Neural cell (in vitro differentiated cells): ENCODE measurements at regions not wholly inside any gene's neighbourhood (a gene's known extent, or its start where the extent isn't known, plus 50 kb on each side); places are given as distances from the start of the nearest gene placed in this dataset.

ENCODE experiments used
- CTCF ChIP-seq: fragments of 450-650 bp; IDR thresholded peaks from 2 replicates; pipeline ENCODE4 v1.5.1; 2014; ENCODE audit warnings: antibody characterized with exemption, mild to moderate bottlenecking, moderate library complexity; ENCODE audit not compliant: poor library complexity, severe bottlenecking
- EP300 ChIP-seq: fragments of 450-650 bp; conservative IDR thresholded peaks from 2 replicates; pipeline ENCODE4 v1.6.1; 2014; ENCODE audit warnings: antibody characterized with exemption, mild to moderate bottlenecking, moderate library complexity; ENCODE audit not compliant: poor library complexity, severe bottlenecking
- EZH2 ChIP-seq: fragments of 200-600, 300-800 bp; shearing (Covaris generic), sonication (generic); IDR thresholded peaks from 2 replicates; pipeline ENCODE4 v1.6.1; 2014; ENCODE audit warnings: antibody characterized with exemption, low read length, borderline replicate concordance, mild to moderate bottlenecking; ENCODE audit not compliant: insufficient read depth, poor library complexity, severe bottlenecking
- MXI1 ChIP-seq: fragments of 450-650 bp; conservative IDR thresholded peaks from 2 replicates; pipeline ENCODE4 v1.6.1; 2014; ENCODE audit warnings: antibody characterized with exemption, mild to moderate bottlenecking; ENCODE audit not compliant: poor library complexity, severe bottlenecking
- POLR2AphosphoS5 ChIP-seq: IDR thresholded peaks from 2 replicates; pipeline ENCODE4 v1.6.1; 2012
- RAD21 ChIP-seq: fragments of 450-650 bp; conservative IDR thresholded peaks from 2 replicates; pipeline ENCODE4 v1.6.1; 2014; ENCODE audit warnings: antibody characterized with exemption, mild to moderate bottlenecking, moderate library complexity
- REST ChIP-seq: IDR thresholded peaks from 2 replicates; pipeline ENCODE4 v1.6.1; 2012; ENCODE audit warnings: borderline replicate concordance
- SMC3 ChIP-seq: fragments of 450-650 bp; conservative IDR thresholded peaks from 2 replicates; pipeline ENCODE4 v1.6.1; 2014; ENCODE audit warnings: antibody characterized with exemption, mild to moderate bottlenecking, moderate library complexity; ENCODE audit not compliant: poor library complexity
- TAF1 ChIP-seq: IDR thresholded peaks from 2 replicates; pipeline ENCODE4 v1.6.1; 2012; ENCODE audit warnings: low read depth

GRCh38 chr4:184902550-184902949 is 76.8 kb upstream of the ACSL1 start:
- TF ChIP-seq REST (no peak), EZH2 (no peak), CTCF (no peak), MXI1 (no peak), POLR2AphosphoS5 (no peak), RAD21 (no peak), SMC3 (no peak), TAF1 (no peak), EP300 (no peak)
